H9 (cell line): ENCODE measurements at regions not wholly inside any gene's neighbourhood (a gene's known extent, or its start where the extent isn't known, plus 50 kb on each side); places are given as distances from the start of the nearest gene placed in this dataset.

Source experiments
- DNase-seq: peaks from one replicate; pipeline ENCODE4 v3.0.0-alpha.2; 2017
- H2AFZ ChIP-seq: one replicate; pipeline ENCODE4 v1.6.1; 2013; ENCODE audit warnings: mild to moderate bottlenecking, low read length, control low read depth, moderate library complexity
- H2AK5ac ChIP-seq: 2 replicates; pipeline ENCODE4 v1.6.1; 2013; ENCODE audit warnings: low read length, control low read depth, mixed read lengths; ENCODE audit not compliant: insufficient read length
- H2BK120ac ChIP-seq: one replicate; pipeline ENCODE4 v1.6.1; 2013; ENCODE audit warnings: low read depth, mild to moderate bottlenecking, low read length, control low read depth, inconsistent platforms; ENCODE audit not compliant: poor library complexity, severe bottlenecking
- H2BK12ac ChIP-seq: 2 replicates; pipeline ENCODE4 v1.6.1; 2013; ENCODE audit warnings: low read length, control low read depth, mixed read lengths, low read depth; ENCODE audit not compliant: insufficient read length
- H2BK15ac ChIP-seq: 2 replicates; pipeline ENCODE4 v1.6.1; 2013; ENCODE audit warnings: low read depth, low read length, control low read depth
- H2BK20ac ChIP-seq: one replicate; pipeline ENCODE4 v1.6.1; 2013; ENCODE audit warnings: low read depth, mild to moderate bottlenecking, low read length, control low read depth, inconsistent platforms; ENCODE audit not compliant: poor library complexity, severe bottlenecking
- H2BK5ac ChIP-seq: 2 replicates; pipeline ENCODE4 v1.6.1; 2013; ENCODE audit warnings: low read length, control low read depth, mixed read lengths; ENCODE audit not compliant: insufficient read length
- H3K14ac ChIP-seq: 2 replicates; pipeline ENCODE4 v1.6.1; 2013; ENCODE audit warnings: low read length, control low read depth; ENCODE audit not compliant: insufficient read depth
- H3K18ac ChIP-seq: 2 replicates; pipeline ENCODE4 v1.6.1; 2013; ENCODE audit warnings: low read depth, mild to moderate bottlenecking, mixed read lengths, low read length, control low read depth; ENCODE audit not compliant: insufficient read length
- H3K23ac ChIP-seq: 2 replicates; pipeline ENCODE4 v1.6.1; 2013; ENCODE audit warnings: low read length, control low read depth, mixed read lengths, low read depth; ENCODE audit not compliant: insufficient read length
- H3K23me2 ChIP-seq: 2 replicates; pipeline ENCODE4 v1.6.1; 2013; ENCODE audit warnings: low read depth, mild to moderate bottlenecking, mixed read lengths, low read length, control low read depth; ENCODE audit not compliant: insufficient read length, poor library complexity, severe bottlenecking
- H3K27ac ChIP-seq: 2 replicates; pipeline ENCODE4 v1.5.1; 2013; ENCODE audit warnings: low read length, control low read depth, mixed read lengths, low read depth; ENCODE audit not compliant: insufficient read length
- H3K27me3 ChIP-seq: 2 replicates; pipeline ENCODE4 v1.6.1; 2013; ENCODE audit warnings: low read length, control low read depth, inconsistent platforms; ENCODE audit not compliant: insufficient read depth
- H3K4ac ChIP-seq: 2 replicates; pipeline ENCODE4 v1.6.1; 2013; ENCODE audit warnings: low read depth, mild to moderate bottlenecking, control low read depth, inconsistent platforms, low read length, moderate library complexity
- H3K4me1 ChIP-seq: 2 replicates; pipeline ENCODE4 v1.6.1; 2013; ENCODE audit warnings: low read length, control low read depth, inconsistent platforms; ENCODE audit not compliant: insufficient read depth
- H3K4me2 ChIP-seq: 2 replicates; pipeline ENCODE4 v1.6.1; 2013; ENCODE audit warnings: low read length, control low read depth, mixed read lengths; ENCODE audit not compliant: insufficient read length, insufficient read depth
- H3K56ac ChIP-seq: 2 replicates; pipeline ENCODE4 v1.6.1; 2013; ENCODE audit warnings: low read depth, mild to moderate bottlenecking, mixed read lengths, low read length, control low read depth; ENCODE audit not compliant: insufficient read length
- H3K79me1 ChIP-seq: 2 replicates; pipeline ENCODE4 v1.6.1; 2013; ENCODE audit warnings: low read depth, mild to moderate bottlenecking, moderate library complexity, low read length, control low read depth, inconsistent platforms; ENCODE audit not compliant: insufficient read depth, poor library complexity, severe bottlenecking
- H3K79me2 ChIP-seq: 2 replicates; pipeline ENCODE4 v1.6.1; 2013; ENCODE audit warnings: low read length, control low read depth, inconsistent platforms; ENCODE audit not compliant: insufficient read depth
- H3K9ac ChIP-seq: 2 replicates; pipeline ENCODE4 v1.6.1; 2013; ENCODE audit warnings: low read length, control low read depth, mixed read lengths; ENCODE audit not compliant: insufficient read length; ENCODE audit errors: extremely low read depth
- H3K9me3 ChIP-seq: one replicate; pipeline ENCODE4 v1.6.1; 2013; ENCODE audit warnings: low read depth, low read length, inconsistent platforms; ENCODE audit not compliant: control insufficient read depth
- H3T11ph ChIP-seq: one replicate; pipeline ENCODE4 v1.6.1; 2013; ENCODE audit warnings: mild to moderate bottlenecking, low read length, control low read depth, inconsistent platforms
- H4K20me1 ChIP-seq: one replicate; pipeline ENCODE4 v1.6.1; 2013; ENCODE audit not compliant: control insufficient read depth, insufficient read length, insufficient read depth
- H4K5ac ChIP-seq: 2 replicates; pipeline ENCODE4 v1.6.1; 2013; ENCODE audit warnings: low read depth, mild to moderate bottlenecking, mixed read lengths, low read length, control low read depth; ENCODE audit not compliant: insufficient read length
- H4K8ac ChIP-seq: replicated peaks from 2 replicates; pipeline ENCODE4 v1.6.1; 2013; ENCODE audit warnings: low read length, control low read depth, mixed read lengths, low read depth; ENCODE audit not compliant: insufficient read length
- H4K91ac ChIP-seq: 2 replicates; pipeline ENCODE4 v1.6.1; 2013; ENCODE audit warnings: low read depth, mild to moderate bottlenecking, moderate library complexity, mixed read lengths, low read length, control low read depth; ENCODE audit not compliant: insufficient read length
- H3K27ac Mint-ChIP-seq, 3 experiments: 2 replicates in 2 of 3; 3 replicates in 1 of 3; pipeline ENCODE4 v1.8.0; 2020 to 2021; ENCODE audit warnings: mixed read lengths in 3 of 3, mild to moderate bottlenecking in 1 of 3, moderate library complexity in 1 of 3
- H3K27me3 Mint-ChIP-seq: 2 replicates; pipeline ENCODE4 v1.8.0; 2021; ENCODE audit warnings: low read depth, mild to moderate bottlenecking, moderate library complexity, mixed read lengths
- H3K36me3 Mint-ChIP-seq, 3 experiments: 2 replicates in 2 of 3; 3 replicates in 1 of 3; pipeline ENCODE4 v1.8.0; 2020 to 2021; ENCODE audit warnings: low read depth in 3 of 3, mixed read lengths in 3 of 3; ENCODE audit not compliant: insufficient read depth in 1 of 3
- H3K4me1 Mint-ChIP-seq, 2 experiments: 2 replicates each; pipeline ENCODE4 v1.8.0; 2020; ENCODE audit warnings: mixed read lengths in 2 of 2
- H3K4me3 Mint-ChIP-seq, 2 experiments: 2 replicates in 1 of 2; 3 replicates in 1 of 2; pipeline ENCODE4 v1.8.0; 2020 to 2021; ENCODE audit warnings: mild to moderate bottlenecking in 2 of 2, mixed read lengths in 2 of 2, moderate library complexity in 1 of 2
- H3K9me3 Mint-ChIP-seq, 2 experiments: 2 replicates in 1 of 2; 3 replicates in 1 of 2; pipeline ENCODE4 v1.8.0; 2020; ENCODE audit warnings: mild to moderate bottlenecking in 2 of 2, mixed read lengths in 2 of 2, moderate library complexity in 1 of 2
- CTCF ChIP-seq: fragments of 200-600 bp; sonication (generic); conservative IDR thresholded peaks from 3 replicates; pipeline ENCODE4 v1.8.0; 2021; ENCODE audit warnings: antibody characterized with exemption, mild to moderate bottlenecking
- WGBS: extraction: QIAGEN DNeasy Blood & Tissue Kit; methylation state at CpG from one replicate; pipeline ENCODE4 v1.1.7; 2013; ENCODE audit warnings: missing lambda C conversion rate, low lambda C conversion rate, mixed read lengths; ENCODE audit not compliant: insufficient read length; ENCODE audit errors: extremely low coverage; 5-methylcytosine and 5-hydroxymethylcytosine counted together

GRCh38 chr20:52880259-52880658 lies 91.9 kb upstream of the TSHZ2 start:
- Histone ChIP-seq H2BK5ac (no peak overlapping the region), H3K9me3 (no peaks in the 10 kb centered on the region), H2BK15ac (no peak overlapping the region), H4K5ac (no peak overlapping the region), H4K20me1 (no peaks in the 10 kb centered on the region), H3T11ph (no peak overlapping the region), H3K79me2 (no peaks in the 10 kb centered on the region), H3K27ac (no peak overlapping the region), H4K8ac (no peak overlapping the region), H3K23me2 (no peaks in the 10 kb centered on the region), H3K18ac (no peak overlapping the region), H3K56ac (no peak overlapping the region), H2BK120ac (no peak overlapping the region), H3K4ac (no peak overlapping the region), H3K79me1 (no peaks in the 10 kb centered on the region), H2BK20ac (no peak overlapping the region), H2AFZ (no peak overlapping the region), H3K4me2 (no peak overlapping the region), H4K91ac (no peak overlapping the region), H2BK12ac (no peak overlapping the region), H3K14ac (no peak overlapping the region), H3K9ac (no peak overlapping the region), H2AK5ac (no peak overlapping the region), H3K23ac (no peak overlapping the region), H3K4me1 (no peaks in the 10 kb centered on the region), H3K27me3 (no peaks in the 10 kb centered on the region)
- no peak for DNase-seq
- Mint-ChIP-seq H3K36me3 (no peaks in the 10 kb centered on the region), H3K27me3 (peaks cover 10% of the 10 kb centered on the region), H3K4me1 (peaks cover 0 to 2% of the 10 kb centered on the region in 2 experiments; a peak in 1 of 4 replicates), H3K9me3 (peaks cover 0 to 2% of the 10 kb centered on the region in 2 experiments; a peak in 3 of 5 replicates), H3K27ac (no peak overlapping the region), H3K4me3 (no peak overlapping the region)
- WGBS, result no CpG with 5 or more reads among the region's 3 CpGs
- no peak for TF ChIP-seq CTCF
